Activated naive CD4-positive, alpha-beta T cell treated with anti-CD3 and anti-CD28 coated beads for 36 hours (primary cell): ENCODE measurements at regions not wholly inside any gene's neighbourhood (a gene's known extent, or its start where the extent isn't known, plus 50 kb on each side); places are given as distances from the start of the nearest gene placed in this dataset.

ENCODE experiments used
- CTCF ChIA-PET: fragments of 350-600 bp; sonication (Branson Sonifier 250); formaldehyde crosslinking; loops from one replicate; lab custom pipeline; 2021; ENCODE audit warnings: antibody characterized with exemption; lab: Charles Lee
- DNase-seq: peaks from one replicate; pipeline ENCODE4 v3.0.0-alpha.2; 2020
- H3K27ac Mint-ChIP-seq: one replicate; pipeline ENCODE4 v1.8.0; 2021; ENCODE audit warnings: mild to moderate bottlenecking, mixed read lengths
- H3K27me3 Mint-ChIP-seq: one replicate; pipeline ENCODE4 v1.8.0; 2021; ENCODE audit warnings: low read depth, mixed read lengths
- H3K36me3 Mint-ChIP-seq: one replicate; pipeline ENCODE4 v1.8.0; 2021; ENCODE audit warnings: low read depth, mixed read lengths
- H3K4me1 Mint-ChIP-seq: one replicate; pipeline ENCODE4 v1.8.0; 2021; ENCODE audit warnings: low read depth, mixed read lengths
- H3K4me3 Mint-ChIP-seq: one replicate; pipeline ENCODE4 v1.8.0; 2021; ENCODE audit warnings: mild to moderate bottlenecking, moderate library complexity, mixed read lengths
- H3K9me3 Mint-ChIP-seq: one replicate; pipeline ENCODE4 v1.8.0; 2021; ENCODE audit warnings: mixed read lengths
- intact Hi-C: fragments of 100-400 bp; cut with micrococcal nuclease; formaldehyde crosslinking; loops from one replicate; pipeline ENCODE4 v1.15.1; 2023

DNA sequence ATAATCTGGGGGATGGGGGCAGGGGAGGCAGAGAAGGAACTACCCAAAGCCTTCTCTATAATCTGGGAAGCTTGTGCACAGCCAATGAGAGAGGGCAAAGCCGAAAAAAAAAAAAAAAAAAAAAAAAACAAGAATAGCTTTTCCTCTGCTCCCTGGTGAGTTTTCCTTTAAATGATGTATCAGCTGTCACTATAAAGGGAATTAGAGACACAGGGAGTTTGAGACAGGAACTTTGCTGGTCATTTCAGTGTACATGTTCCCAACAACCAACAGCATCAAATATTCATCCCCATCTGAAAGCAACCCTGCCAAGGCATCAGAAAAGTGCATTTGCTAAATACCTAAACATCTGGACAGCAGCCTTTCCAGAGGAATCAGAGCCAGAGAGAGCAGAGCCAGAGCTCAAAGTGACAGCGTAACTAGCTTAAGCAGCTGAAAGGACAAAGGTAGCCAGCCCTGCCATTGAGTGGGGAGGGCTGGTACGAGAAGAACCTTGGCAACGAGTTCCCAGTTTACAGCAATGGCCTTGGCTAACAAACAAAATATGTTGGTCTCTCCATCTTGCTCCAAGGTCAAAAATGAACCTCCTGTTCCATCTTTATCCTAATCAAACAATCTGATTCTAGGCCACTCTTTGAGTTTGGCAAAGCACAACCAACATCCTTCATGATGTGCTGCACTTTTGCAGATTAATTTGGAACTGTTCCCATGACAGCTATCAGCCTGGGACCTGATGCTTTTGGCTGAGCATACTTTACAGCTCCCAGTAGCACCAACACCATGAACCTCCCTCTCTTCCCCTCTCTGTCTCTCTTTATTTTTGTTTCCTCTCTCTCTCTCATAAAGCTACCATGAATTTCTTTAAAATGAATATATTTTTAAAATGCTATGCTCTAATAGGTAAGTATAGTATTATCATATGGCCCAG is 143.7 kb upstream of the GNAO1 start:
- DNase-seq: no peak
- Mint-ChIP-seq H3K4me1 (no peaks in the 10 kb centered on the region), H3K4me3 (no peak overlapping the region), H3K27ac (no peak overlapping the region), H3K9me3 (no peaks in the 10 kb centered on the region), H3K36me3 (no peaks in the 10 kb centered on the region), H3K27me3 (peaks cover 9% of the 10 kb centered on the region)
- intact Hi-C loops: no loop called here
- CTCF ChIA-PET: interaction anchor here (0.6 kb wide), 1 partner anchor 55 kb away, joined by 4 read pairs; no protein-coding TSS in a partner anchor

DNA sequence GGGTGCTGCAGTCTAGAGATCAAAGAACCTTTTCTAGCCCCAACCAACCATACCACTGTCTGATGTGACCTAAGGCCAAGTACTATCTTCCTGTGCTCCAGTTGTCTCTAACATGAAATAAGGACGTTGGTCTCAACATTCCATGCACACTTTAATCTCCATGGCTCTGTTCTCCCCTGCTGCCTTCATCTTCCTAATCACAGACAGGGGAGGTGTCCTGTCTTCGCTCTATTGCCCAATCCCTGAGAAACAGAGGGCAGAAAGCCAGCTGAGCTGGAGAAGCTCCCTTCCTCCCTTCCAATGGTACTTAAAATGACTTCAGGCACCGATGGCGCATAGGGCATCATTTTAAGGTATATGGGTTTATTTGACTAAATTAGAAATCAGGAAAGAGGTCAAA is 148.9 kb upstream of the GNAO1 start:
- Mint-ChIP-seq H3K4me1 (no peaks in the 10 kb centered on the region), H3K36me3 (no peaks in the 10 kb centered on the region), H3K27me3 (peaks cover 6% of the 10 kb centered on the region), H3K9me3 (no peaks in the 10 kb centered on the region), H3K27ac (no peak overlapping the region), H3K4me3 (no peak overlapping the region)
- no peak for DNase-seq
- CTCF ChIA-PET: interaction anchor here (0.9 to 1.1 kb wide), 2 partner anchors 161 to 276 kb away, joined by 3 to 5 read pairs; no protein-coding TSS in a partner anchor
- intact Hi-C loops: no loop called here

DNA sequence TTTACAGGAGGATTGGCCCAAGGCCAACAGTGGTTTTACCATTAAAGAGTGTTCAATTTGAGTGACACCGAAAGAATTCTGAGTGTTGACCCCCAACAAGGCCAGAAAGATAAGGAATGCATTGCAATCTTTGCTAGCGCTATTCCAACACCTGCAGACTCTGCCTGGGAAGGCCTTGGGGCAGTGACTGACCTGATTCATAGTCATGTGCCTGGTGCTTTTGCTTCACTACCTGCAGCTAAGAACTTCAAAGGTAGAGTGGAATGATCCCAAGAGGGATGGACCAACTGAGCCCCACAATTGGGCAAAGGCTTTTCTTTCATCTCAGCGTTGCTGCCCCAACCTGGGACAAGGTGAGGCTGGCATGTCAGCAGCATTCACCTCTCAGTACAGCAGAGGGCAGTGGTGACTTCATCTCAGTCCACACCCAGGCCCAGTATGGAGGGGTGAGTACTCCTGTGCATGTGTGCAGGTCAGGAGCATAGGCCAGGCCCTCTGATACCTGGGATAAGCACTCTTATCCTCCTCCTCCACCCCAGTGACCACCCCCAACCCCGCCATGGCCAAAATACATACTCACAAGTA is 149.6 kb upstream of the GNAO1 start:
- Mint-ChIP-seq H3K27ac (no peak overlapping the region), H3K27me3 (peaks cover 4% of the 10 kb centered on the region), H3K4me3 (no peak overlapping the region), H3K36me3 (no peaks in the 10 kb centered on the region), H3K4me1 (no peaks in the 10 kb centered on the region), H3K9me3 (no peaks in the 10 kb centered on the region)
- intact Hi-C loops: loop anchor here (1.0 kb wide), 2 partner anchors 162 to 277 kb away; no protein-coding TSS in a partner anchor
- CTCF ChIA-PET: interaction anchor here (0.9 to 1.1 kb wide), 2 partner anchors 161 to 277 kb away, joined by 5 to 6 read pairs; no protein-coding TSS in a partner anchor
- DNase-seq: peak; percentile 41

DNA sequence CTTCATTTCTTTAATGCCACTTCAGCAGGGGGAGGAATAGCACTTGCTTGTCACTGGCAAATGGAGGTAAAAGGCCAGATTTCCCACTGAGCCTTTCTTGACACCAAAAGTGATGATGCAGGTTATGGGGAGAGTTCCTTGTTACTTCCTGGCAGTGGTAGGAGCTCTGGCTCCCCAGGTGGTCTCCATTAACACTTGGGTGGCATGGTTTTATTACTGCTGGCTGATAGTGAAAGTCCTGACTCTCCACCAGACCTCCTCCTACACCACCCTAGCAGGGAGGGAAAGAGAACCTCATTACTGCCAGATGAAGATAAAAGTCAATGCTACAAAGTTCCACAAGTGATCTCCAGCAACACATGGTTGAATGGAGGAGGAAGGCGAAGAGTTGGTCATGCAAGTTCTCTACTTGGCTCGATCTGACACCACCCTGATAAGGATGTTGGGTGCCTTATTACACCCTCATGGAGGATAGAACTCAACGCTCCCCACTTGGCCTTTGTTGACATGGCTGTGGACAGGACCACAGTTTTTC is 152.7 kb upstream of the GNAO1 start:
- CTCF ChIA-PET: no interaction called here
- Mint-ChIP-seq H3K4me1 (no peaks in the 10 kb centered on the region), H3K9me3 (peaks cover 2% of the 10 kb centered on the region), H3K36me3 (no peaks in the 10 kb centered on the region), H3K4me3 (no peak overlapping the region), H3K27me3 (peaks cover 2% of the 10 kb centered on the region), H3K27ac (no peak overlapping the region)
- intact Hi-C loops: no loop called here
- no peak for DNase-seq

DNA sequence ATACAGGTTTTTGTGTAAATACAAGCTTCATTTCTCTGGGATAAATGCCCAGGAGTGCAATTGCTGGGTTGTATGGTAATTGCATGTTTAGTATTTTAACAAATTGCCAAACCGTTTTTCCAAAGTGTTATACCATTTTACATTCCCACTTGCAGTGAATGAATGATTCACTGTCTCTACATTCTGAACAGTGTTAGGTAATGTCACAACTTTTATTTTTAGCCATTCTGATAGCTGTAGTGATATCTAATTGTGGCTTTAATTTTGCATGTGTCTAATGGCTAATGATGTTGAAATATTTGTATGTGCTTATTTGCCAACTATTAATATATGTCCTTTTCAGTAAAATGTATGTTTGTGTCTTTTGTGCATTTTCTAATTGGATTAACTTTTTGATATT is 156.9 kb upstream of the CES5A start:
- intact Hi-C loops: no loop called here
- no peak for DNase-seq
- H3K9me3 Mint-ChIP-seq: peaks cover 2% of the 10 kb centered on the region
- H3K36me3 Mint-ChIP-seq: no peaks in the 10 kb centered on the region
- no peak overlapping the region for H3K27ac Mint-ChIP-seq
- H3K27me3 Mint-ChIP-seq: peaks cover 6% of the 10 kb centered on the region
- H3K4me1 Mint-ChIP-seq: no peaks in the 10 kb centered on the region
- CTCF ChIA-PET: no interaction called here
- no peak overlapping the region for H3K4me3 Mint-ChIP-seq

DNA sequence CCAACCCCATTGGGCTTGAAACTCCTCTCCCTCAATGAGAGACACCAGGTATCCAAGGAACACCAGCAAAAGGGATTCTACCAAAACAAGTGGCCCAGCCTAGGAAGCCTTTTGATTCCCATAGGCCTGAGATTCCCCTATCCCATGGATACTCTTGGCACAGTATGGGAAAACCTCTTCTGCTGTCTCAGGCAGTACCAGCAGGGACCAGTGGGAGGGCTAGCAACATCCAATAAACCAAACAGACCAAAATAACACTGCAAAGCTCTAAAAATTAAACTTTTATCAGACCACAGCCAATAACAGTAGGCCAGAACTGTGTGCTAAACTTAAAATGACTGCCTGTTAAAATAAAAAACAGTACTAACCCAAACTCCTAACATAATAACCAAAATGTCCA is 153.9 kb upstream of the CES5A start:
- Mint-ChIP-seq H3K27me3 (peaks cover 6% of the 10 kb centered on the region), H3K36me3 (no peaks in the 10 kb centered on the region), H3K4me3 (no peak overlapping the region), H3K27ac (no peak overlapping the region), H3K4me1 (no peaks in the 10 kb centered on the region), H3K9me3 (no peaks in the 10 kb centered on the region)
- DNase-seq: no peak
- CTCF ChIA-PET: no interaction called here
- intact Hi-C loops: no loop called here

DNA sequence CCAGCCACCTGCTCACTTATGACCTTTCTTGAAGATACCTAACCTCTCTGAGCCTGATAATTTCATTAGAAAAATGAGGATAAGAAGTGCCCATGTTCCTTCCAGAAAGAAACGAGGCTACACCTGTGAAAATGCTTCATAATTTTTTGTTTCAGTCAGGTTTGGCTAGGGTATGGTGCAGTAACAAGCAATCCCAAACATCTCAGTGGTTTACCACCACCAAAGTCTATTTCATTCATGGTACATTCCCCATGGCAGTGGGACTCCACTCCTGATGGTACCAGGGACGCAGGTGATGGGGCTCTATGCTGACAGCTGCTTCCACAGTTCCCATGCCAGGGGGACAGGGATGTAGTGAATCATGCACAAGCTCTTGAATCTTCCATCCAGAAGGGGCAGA is 147.6 kb upstream of the CES5A start:
- Mint-ChIP-seq H3K4me1 (no peaks in the 10 kb centered on the region), H3K27me3 (peaks cover 2% of the 10 kb centered on the region), H3K9me3 (no peaks in the 10 kb centered on the region), H3K27ac (no peak overlapping the region), H3K36me3 (no peaks in the 10 kb centered on the region), H3K4me3 (no peak overlapping the region)
- DNase-seq: no peak
- intact Hi-C loops: no loop called here
- CTCF ChIA-PET: no interaction called here

DNA sequence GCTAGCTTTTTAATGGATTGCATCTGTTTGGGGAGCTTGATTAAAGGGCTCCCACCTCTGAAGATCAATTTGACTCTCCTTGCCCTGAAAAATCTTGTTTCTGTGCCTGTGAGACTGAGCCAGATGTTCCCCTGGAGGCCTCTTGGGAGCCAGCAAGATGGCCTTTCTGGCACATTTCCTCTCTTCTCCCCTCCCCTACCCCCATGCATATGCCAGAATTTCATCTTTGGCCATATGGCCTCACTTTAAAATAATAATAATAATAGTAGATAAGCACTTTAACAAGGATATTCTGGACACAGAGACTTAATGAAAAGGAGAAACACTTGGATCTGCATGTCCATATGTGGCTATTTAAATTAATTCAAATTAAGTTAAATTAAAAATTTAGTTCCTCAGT is 144.1 kb upstream of the CES5A start:
- CTCF ChIA-PET: no interaction called here
- DNase-seq: no peak

DNA sequence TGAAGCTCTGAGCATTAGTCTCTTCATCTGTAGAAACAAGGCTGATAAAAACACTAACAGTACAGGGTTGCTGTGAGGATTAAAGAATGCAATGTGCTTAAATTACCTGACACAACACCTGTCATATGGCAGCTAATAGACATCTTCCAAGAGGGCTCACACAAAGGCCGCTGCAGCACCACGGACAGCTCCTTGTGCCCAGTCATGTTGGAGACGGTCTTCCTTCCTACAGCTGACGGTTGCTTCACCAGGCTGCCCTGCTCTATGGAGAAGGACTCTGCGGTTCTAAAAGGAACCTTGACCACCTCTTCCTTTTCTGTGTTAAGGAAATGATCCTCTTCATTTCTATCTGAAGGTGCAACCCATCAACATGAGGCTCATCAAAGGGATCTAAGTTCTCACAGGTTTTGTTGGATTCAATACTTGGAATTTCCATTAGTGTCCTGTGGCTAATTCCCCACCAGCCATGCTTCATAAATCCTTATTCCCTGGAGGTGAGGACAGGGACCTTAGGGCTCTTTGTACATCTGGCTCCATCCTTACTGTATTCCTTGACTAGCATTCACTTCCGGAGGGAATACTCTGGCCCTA is 138.9 kb upstream of the CES5A start:
- Mint-ChIP-seq H3K27me3 (peaks cover 12% of the 10 kb centered on the region), H3K4me3 (no peak overlapping the region), H3K36me3 (no peaks in the 10 kb centered on the region), H3K4me1 (no peaks in the 10 kb centered on the region), H3K9me3 (no peaks in the 10 kb centered on the region), H3K27ac (no peak overlapping the region)
- DNase-seq: peak; percentile 73
- intact Hi-C loops: no loop called here
- CTCF ChIA-PET: no interaction called here

More for the DNA sequence above, 144.1 kb upstream of the CES5A start:
- Mint-ChIP-seq H3K36me3 (no peaks in the 10 kb centered on the region), H3K9me3 (no peaks in the 10 kb centered on the region), H3K4me3 (no peak overlapping the region), H3K4me1 (no peaks in the 10 kb centered on the region), H3K27ac (no peak overlapping the region), H3K27me3 (peaks cover 8% of the 10 kb centered on the region)
- intact Hi-C loops: no loop called here

DNA sequence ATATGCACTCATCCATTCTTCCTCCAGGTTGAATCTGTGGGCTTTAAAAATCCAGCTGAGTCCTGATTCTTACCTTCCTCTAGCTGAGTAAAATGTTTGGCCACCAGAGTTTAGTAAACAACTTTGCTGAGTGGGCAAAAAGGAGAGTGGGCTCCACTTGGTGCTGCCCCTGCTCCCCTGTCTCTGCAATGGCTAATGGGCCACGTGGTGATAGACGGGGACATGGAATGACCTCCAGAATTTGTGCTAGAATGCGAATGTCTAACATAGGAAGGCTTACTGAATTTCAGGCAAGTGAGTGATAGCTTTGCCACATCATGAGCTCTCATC is 137.3 kb upstream of the CES5A start:
- CTCF ChIA-PET: no interaction called here
- Mint-ChIP-seq H3K4me3 (no peak overlapping the region), H3K27ac (no peak overlapping the region), H3K4me1 (no peaks in the 10 kb centered on the region), H3K9me3 (no peaks in the 10 kb centered on the region), H3K36me3 (no peaks in the 10 kb centered on the region), H3K27me3 (peaks cover 12% of the 10 kb centered on the region)
- intact Hi-C loops: no loop called here
- no peak for DNase-seq

DNA sequence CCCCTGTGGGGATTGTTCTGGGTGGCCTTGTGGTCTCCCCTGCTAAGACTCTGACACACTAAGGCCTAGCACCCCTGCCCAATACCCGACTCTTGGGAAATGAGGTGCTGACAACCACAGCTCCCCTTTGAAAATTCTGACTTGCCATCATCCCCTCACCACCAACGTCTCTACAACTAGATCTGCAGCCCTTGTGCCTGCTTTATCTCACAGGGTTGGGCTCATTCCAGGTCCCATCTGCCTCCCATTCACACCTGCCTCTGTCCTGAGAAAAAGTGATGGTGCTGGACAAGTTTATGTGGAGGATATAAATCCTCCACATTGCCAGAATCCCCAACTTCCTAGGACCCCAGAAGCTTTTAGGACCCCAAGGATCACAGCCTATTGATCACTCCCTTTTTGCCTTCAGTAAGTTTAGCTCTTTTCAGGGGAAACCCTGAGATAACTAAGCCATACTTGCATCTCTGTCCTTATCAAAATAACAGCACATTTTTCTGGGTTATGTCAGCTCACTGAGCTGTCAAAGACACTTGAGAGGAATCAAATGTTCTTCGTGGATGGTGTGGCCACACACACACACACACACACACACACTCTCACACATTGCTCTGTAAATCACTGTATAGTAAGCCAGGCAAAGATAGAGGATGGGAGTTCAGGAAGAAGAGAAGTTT is 136.8 kb upstream of the CES5A start:
- intact Hi-C loops: no loop called here
- no peaks in the 10 kb centered on the region for H3K9me3 Mint-ChIP-seq
- DNase-seq: no peak
- H3K27ac Mint-ChIP-seq: no peak overlapping the region
- H3K4me1 Mint-ChIP-seq: no peaks in the 10 kb centered on the region
- no peaks in the 10 kb centered on the region for H3K36me3 Mint-ChIP-seq
- H3K27me3 Mint-ChIP-seq: peaks cover 10% of the 10 kb centered on the region
- CTCF ChIA-PET: no interaction called here
- no peak overlapping the region for H3K4me3 Mint-ChIP-seq

DNA sequence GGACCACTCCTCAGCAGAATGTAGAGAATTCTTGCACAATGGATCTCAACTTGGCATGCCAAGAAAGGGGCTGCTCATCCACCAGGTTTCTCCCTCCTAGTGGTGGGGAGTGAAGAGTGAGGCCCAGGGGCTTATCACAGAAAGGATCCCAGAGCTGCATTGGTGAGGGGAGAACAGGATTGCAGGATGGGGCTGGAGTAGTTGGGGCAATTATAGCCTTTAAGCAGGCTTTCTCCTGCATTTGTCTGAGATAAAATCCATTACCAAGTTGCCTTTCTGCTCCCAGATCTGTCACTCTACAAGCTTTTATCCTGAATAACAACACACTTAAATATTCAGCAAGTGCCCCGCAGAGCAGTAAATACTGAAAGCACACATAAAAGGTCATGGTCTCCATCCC is 130.8 kb upstream of the CES5A start:
- H3K4me3 Mint-ChIP-seq: no peak overlapping the region
- DNase-seq: no peak
- no peaks in the 10 kb centered on the region for H3K4me1 Mint-ChIP-seq
- peaks cover 4% of the 10 kb centered on the region for H3K27me3 Mint-ChIP-seq
- CTCF ChIA-PET: no interaction called here
- no peak overlapping the region for H3K27ac Mint-ChIP-seq
- H3K36me3 Mint-ChIP-seq: no peaks in the 10 kb centered on the region
- no peaks in the 10 kb centered on the region for H3K9me3 Mint-ChIP-seq
- intact Hi-C loops: no loop called here
